GM19023 (cell line): ENCODE measurements at regions not wholly inside any gene's neighbourhood (a gene's known extent, or its start where the extent isn't known, plus 50 kb on each side); places are given as distances from the start of the nearest gene placed in this dataset.
"Not testable (repeated sequence)": the region's sequence is repeated elsewhere in the genome, so short reads cannot be mapped to it uniquely, and the experiment has no call there.

Experiments used
- ATAC-seq: cut with Tn5 transposase; IDR thresholded peaks from one replicate; pipeline ENCODE4 v1.9.1; 2021; ENCODE audit warnings: mild to moderate bottlenecking, moderate library complexity; ENCODE audit not compliant: unreplicated experiment

DNA sequence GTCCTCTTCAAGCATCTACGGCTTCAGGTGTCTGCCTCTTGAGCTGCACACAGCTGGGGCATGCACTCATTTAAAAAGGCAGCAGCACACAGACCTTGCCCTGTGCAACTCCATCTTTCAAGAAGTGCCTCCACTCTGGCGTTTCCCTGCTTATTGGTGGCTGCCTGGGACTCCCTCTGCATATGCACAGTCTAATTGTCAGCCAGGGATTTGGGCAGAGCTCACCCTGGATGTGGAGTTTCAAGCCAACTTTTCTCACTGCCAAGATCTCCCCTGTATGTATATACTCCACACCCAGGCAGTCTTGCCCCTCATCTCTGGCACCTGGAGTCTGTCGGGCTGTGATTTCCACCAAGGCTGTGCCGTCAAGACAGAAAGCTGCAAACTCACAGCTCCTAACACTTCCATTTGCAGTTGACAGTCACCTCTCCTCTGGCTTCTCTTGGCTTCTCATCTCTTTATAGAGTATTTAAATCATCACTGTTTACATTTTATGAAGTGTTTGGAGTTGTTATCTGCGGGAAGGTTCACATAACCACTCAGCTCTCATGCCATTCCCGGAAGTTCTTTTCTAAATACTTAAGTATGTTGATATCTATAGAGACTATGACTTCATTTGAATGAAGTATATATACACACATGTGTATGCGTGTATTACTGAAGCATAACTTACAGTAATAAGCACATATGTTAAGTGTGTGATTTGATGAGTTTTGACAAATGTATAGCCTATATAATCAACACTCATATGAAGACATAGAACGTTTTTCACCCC lies 128.2 kb downstream of the NPIPB11 start:
- ATAC-seq: not testable (repeated sequence)

GRCh38 chr16:29276446-29276845 lies 130.1 kb downstream of the NPIPB11 start:
- ATAC-seq: not testable (repeated sequence)

- not testable (repeated sequence) for ATAC-seq
Measured at GRCh38 chr16:29274055-29275035, 132.2 kb downstream of the NPIPB11 start.

GRCh38 chr16:29273298-29274054 lies 133.0 kb downstream of the NPIPB11 start:
- ATAC-seq: not testable (repeated sequence)

GRCh38 chr16:29271721-29272675 lies 134.5 kb downstream of the NPIPB11 start:
- ATAC-seq: not testable (repeated sequence)

DNA sequence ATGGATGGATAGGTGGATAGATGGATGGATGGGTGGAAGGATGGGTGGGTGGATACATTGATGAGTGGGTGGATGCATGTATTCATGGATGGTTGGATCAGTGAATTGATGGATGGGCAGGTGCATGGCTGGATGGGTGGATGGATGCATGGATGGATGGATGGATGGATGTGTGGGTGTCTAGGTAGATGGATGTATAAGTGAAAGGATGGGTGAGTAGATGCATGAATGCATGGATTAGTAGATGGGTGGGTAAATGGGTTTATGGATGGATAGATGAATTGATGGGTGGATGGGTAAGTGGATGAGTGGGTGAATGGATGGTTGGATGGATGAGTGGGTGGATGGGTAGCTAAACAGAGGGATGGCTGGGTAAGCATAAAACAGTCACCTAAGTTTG lies 135.6 kb downstream of the NPIPB11 start:
- not testable (repeated sequence) for ATAC-seq

DNA sequence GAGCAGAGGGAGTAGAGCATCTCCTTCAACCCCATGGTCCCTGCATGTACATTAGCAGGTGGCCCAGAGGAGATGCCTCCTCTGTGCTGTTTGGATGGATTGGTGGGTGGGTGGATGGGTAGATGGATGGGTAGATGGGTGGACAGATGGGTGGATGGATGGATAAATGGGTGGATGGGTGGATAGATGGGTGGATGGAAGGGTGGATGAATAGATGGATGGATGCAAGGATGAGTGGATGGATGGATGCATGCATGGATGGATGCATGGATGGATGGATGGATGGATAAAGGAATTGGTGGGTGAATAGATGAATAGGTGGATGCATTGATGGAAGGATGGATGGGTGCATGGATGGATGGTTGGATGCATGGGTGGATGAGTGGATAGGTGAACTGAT lies 136.5 kb downstream of the NPIPB11 start:
- not testable (repeated sequence) for ATAC-seq

GRCh38 chr16:29269192-29269811 lies 137.2 kb downstream of the NPIPB11 start:
- ATAC-seq: not testable (repeated sequence)

DNA sequence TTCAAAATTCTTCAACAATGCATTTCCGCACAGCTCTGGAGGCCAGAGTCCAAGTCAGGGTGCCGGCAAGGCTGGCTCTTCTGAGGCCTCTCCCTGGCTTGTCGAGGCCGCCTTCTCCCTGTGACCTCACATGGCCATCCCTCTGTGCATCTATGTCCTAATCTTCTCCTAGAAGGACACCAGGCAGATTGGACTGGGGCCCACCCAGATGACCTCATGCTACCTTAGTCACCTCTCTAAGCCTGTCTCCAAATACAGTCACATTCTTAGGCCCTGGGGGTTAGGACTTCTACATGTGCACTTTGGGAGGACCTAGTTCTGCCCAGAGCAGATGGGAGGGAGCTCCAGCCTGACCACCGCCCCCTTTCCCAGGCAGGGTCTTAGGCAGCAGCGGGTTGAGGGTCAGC lies 137.7 kb downstream of the NPIPB11 start:
- ATAC-seq: not testable (repeated sequence)

DNA sequence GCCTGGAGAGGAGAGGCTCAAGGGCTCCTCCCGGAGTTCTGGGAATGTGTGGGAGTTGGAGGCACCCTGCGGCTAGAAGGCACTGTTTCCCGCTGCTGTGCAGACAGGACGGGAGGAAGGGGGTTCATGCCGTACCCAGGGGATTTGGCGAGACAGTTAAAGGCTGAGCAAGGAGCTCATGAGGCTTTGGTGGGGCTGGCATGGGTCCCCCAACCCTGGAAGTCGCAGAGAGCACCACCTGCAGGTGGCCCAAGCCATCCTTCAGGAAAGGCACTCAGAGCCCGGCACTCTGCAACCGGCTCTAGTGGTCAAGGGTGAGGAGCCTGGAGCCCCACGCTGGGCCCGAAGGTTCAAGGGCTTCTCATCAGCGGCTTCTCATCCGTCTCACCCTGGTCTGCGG lies 138.2 kb downstream of the NPIPB11 start:
- ATAC-seq: not testable (repeated sequence)

GRCh38 chr16:29267891-29268290 lies 138.6 kb downstream of the NPIPB11 start:
- not testable (repeated sequence) for ATAC-seq

DNA sequence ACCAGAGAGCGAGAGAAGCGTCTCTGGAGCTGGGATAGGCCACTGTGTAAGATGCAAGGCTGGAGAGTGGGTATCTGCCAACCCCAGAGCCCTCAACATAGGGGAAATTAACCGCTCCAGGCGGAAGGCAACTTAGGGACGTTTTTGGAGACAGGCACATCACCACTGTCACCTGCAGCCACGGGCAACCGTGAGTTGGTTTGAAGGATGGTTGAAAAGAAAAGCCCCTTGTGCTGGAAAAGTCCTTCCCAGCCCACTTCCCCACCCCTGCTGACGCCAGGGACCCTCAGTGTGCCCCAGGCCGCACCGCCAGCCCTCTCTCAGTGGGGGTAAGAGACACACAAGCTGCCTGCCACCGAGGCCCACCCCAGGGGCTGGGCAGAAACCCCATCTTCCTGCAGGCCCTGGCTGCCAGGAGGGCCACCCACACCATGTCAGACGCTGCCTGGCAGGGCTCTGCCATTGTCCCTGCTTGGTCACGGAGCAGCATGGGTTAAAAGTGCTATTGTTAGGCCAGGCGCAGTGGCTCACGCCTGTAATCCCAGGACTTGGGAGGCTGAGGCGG lies 139.4 kb downstream of the NPIPB11 start:
- ATAC-seq: not testable (repeated sequence)

- not testable (repeated sequence) for ATAC-seq
Measured at GRCh38 chr16:29266612-29267011, 139.9 kb downstream of the NPIPB11 start.

- not testable (repeated sequence) for ATAC-seq
Measured at GRCh38 chr16:29265255-29265853, 141.2 kb downstream of the NPIPB11 start.

DNA sequence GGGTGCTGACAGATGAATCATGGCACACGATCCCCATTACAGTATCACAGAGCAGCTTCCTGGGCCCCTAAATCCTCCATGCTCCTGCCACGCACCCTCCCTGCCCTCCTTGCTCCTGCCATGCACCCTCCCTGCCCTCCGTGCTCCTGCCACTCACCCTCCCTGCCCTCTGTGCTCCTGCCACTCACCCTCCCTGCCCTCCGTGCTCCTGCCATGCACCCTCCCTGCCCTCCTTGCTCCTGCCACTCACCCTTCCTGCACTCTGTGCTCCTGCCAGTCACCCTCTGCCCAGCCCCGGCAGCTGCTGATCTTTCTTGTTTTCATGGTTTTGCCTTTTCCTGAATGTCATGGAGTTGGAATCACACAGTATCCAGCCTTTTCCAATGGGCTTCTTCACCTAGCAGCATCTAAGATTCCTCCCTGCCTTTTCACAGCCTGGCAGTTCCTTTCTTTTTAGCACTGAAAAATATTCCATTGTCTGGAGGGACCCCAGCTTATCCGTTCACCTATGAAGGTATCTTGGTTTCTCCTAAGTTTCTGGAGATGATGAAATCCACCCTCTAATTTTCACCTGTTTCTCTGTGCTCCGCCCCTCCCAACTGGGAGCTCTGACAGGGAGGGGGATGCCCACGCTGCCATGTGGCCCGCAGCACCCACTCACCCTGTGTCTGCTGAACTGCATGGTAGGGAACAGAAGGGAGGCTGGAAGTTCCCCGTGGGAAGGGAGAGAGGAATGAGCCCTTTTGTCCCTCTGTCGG lies 142.3 kb downstream of the NPIPB11 start:
- not testable (repeated sequence) for ATAC-seq

GRCh38 chr16:29262725-29263124 lies 143.8 kb downstream of the NPIPB11 start:
- ATAC-seq: not testable (repeated sequence)

DNA sequence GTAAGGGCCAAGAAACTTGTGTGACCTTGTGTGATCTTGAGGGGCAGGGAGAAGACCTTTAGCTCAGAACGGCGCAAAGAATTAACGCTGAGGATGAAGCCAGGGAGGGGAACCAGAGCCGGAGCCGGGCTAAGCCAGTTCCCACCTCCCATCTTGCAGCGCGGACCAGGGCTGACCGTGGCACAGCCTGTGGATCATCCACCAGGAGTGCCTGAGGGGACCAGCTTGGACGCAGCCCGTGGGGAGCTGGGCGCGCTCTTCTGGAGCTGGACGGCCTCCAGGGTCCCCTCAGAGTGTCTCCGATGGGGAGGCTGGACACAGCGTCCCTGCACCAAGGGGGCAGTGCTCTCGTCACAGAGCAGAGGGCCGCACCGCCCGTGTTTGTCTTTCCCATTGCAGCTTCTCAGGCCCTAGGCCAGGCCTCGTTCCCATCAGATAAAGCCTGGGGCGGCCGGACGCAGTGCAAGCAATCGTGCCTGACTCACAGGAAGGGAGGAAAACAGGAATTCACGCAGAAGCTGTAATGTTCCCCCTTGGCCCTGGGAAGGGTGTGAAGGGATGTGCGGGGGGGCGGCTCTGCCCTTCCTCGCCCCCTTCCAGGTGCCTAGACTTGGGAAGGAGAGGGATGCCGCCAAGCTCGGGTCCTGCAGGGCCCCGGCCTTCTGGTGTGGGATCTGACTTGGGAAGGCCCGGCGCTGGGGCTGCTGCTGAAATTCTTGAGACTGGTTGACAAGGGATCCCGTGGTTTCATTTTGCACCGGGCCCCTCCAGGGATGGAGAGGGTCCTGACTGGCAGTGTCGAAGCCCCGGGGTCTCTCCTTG lies 144.9 kb downstream of the NPIPB11 start:
- not testable (repeated sequence) for ATAC-seq
